ENCODE measurements at regions not wholly inside any gene's neighbourhood (a gene's known extent, or its start where the extent isn't known, plus 50 kb on each side); places are given as distances from the start of the nearest gene placed in this dataset.
"Not testable (repeated sequence)": the region's sequence is repeated elsewhere in the genome, so short reads cannot be mapped to it uniquely, and the experiment has no call there.

GRCh38 chr9:87020169-87020950 lies 73.1 kb upstream of the GAS1 start:
- peak overlapping the region; percentile 48 to 80 (median 73) for H3K27ac Mint-ChIP-seq

GRCh38 chr9:87022178-87022577 lies 74.9 kb upstream of the GAS1 start:
- H3K9me3 Mint-ChIP-seq = peaks cover 11% of the 10 kb centered on the region
- H3K27me3 Mint-ChIP-seq (ENCODE audit: low read depth) = no peaks in the 10 kb centered on the region
- peak overlapping the region; percentile 48 to 80 (median 73) for H3K27ac Mint-ChIP-seq
- H3K4me3 Mint-ChIP-seq = no peak overlapping the region
- no peak for TF ChIP-seq CTCF (IDR thresholded peaks at IDR 0.05; ENCODE audit: unreplicated experiment in 3 of 3)
- peaks cover 12% of the 10 kb centered on the region for H3K36me3 Mint-ChIP-seq (ENCODE audit: low read depth)
- H3K4me1 Mint-ChIP-seq = peaks cover 52% of the 10 kb centered on the region

More at GRCh38 chr9:87020169-87020950, 73.1 kb upstream of the GAS1 start:
- TF ChIP-seq CTCF (IDR thresholded peaks at IDR 0.05; ENCODE audit: unreplicated experiment in 3 of 3) = no peak
- no peaks in the 10 kb centered on the region for H3K27me3 Mint-ChIP-seq (ENCODE audit: low read depth)
- peaks cover 14% of the 10 kb centered on the region for H3K36me3 Mint-ChIP-seq (ENCODE audit: low read depth)
- peaks cover 15% of the 10 kb centered on the region for H3K9me3 Mint-ChIP-seq
- H3K4me1 Mint-ChIP-seq = peaks cover 53% of the 10 kb centered on the region
- H3K4me3 Mint-ChIP-seq = no peak overlapping the region

- Mint-ChIP-seq H3K9me3 (peaks cover 16% of the 10 kb centered on the region), H3K27me3 (ENCODE audit: low read depth) (no peaks in the 10 kb centered on the region), H3K27ac (no peak overlapping the region), H3K4me1 (peaks cover 23% of the 10 kb centered on the region), H3K4me3 (no peak overlapping the region), H3K36me3 (ENCODE audit: low read depth) (peaks cover 8% of the 10 kb centered on the region)
- TF ChIP-seq CTCF (IDR thresholded peaks at IDR 0.05; ENCODE audit: unreplicated experiment in 3 of 3) = no peak
These were observed 78.9 kb upstream of the GAS1 start for GRCh38 chr9:87026204-87026603.

- not testable (repeated sequence) for H3K27me3 Mint-ChIP-seq (ENCODE audit: low read depth); H3K27ac Mint-ChIP-seq; H3K4me3 Mint-ChIP-seq; H3K36me3 Mint-ChIP-seq (ENCODE audit: low read depth)
- Mint-ChIP-seq H3K4me1 (peaks cover 18% of the 10 kb centered on the region), H3K9me3 (peaks cover 16% of the 10 kb centered on the region)
These were observed 81.5 kb upstream of the GAS1 start for GRCh38 chr9:87028836-87029235.

GRCh38 chr9:87029905-87030304 lies 82.6 kb upstream of the GAS1 start:
- Mint-ChIP-seq H3K36me3 (ENCODE audit: low read depth) (peaks cover 8% of the 10 kb centered on the region), H3K27me3 (ENCODE audit: low read depth) (no peaks in the 10 kb centered on the region), H3K4me1 (peaks cover 29% of the 10 kb centered on the region), H3K9me3 (peaks cover 16% of the 10 kb centered on the region), H3K27ac (peak overlapping the region; percentile 11 to 56 (median 30)), H3K4me3 (no peak overlapping the region)
- TF ChIP-seq CTCF (IDR thresholded peaks at IDR 0.05; ENCODE audit: unreplicated experiment in 3 of 3) = no peak

GRCh38 chr9:87034841-87035240 lies 87.5 kb upstream of the GAS1 start:
- Mint-ChIP-seq H3K4me1 (peaks cover 56% of the 10 kb centered on the region), H3K9me3 (peaks cover 2% of the 10 kb centered on the region), H3K4me3 (peak overlapping the region in 2 of 3 experiments; percentile 21 to 64), H3K36me3 (ENCODE audit: low read depth) (no peaks in the 10 kb centered on the region), H3K27ac (peak overlapping the region; percentile 97 to 100 (median 97)), H3K27me3 (ENCODE audit: low read depth) (no peaks in the 10 kb centered on the region)
- no peak for TF ChIP-seq CTCF (IDR thresholded peaks at IDR 0.05; ENCODE audit: unreplicated experiment in 3 of 3)
